ENCODE measurements at regions not wholly inside any gene's neighbourhood (a gene's known extent, or its start where the extent isn't known, plus 50 kb on each side); places are given as distances from the start of the nearest gene placed in this dataset.

- H3K4me3 ChIP-seq (ENCODE audit: low read depth, low read length): no peak overlapping the region
- no peak for DNase-seq (ENCODE audit: low read depth)
These were observed 570.4 kb downstream of the TCERG1L start for GRCh38 chr10:130740915-130741750.

- DNase-seq (ENCODE audit: low read depth): no peak
- no peak overlapping the region for H3K4me3 ChIP-seq (ENCODE audit: low read depth, low read length)
These were observed 569.3 kb downstream of the TCERG1L start for GRCh38 chr10:130741901-130742855.

- H3K4me3 ChIP-seq (ENCODE audit: low read depth, low read length): no peak overlapping the region
- DNase-seq (ENCODE audit: low read depth): no peak
These were observed 568.4 kb downstream of the TCERG1L start for GRCh38 chr10:130742941-130743675.

GRCh38 chr10:130743751-130744271 is 567.7 kb downstream of the TCERG1L start:
- DNase-seq (ENCODE audit: low read depth): no peak
- H3K4me3 ChIP-seq (ENCODE audit: low read depth, low read length): no peak overlapping the region

- H3K4me3 ChIP-seq (ENCODE audit: low read depth, low read length): no peak overlapping the region
- no peak for DNase-seq (ENCODE audit: low read depth)
These were observed 566.9 kb downstream of the TCERG1L start for GRCh38 chr10:130744631-130745030.

- H3K4me3 ChIP-seq (ENCODE audit: low read depth, low read length): no peak overlapping the region
- no peak for DNase-seq (ENCODE audit: low read depth)
These were observed 566.3 kb downstream of the TCERG1L start for GRCh38 chr10:130745251-130745650.

- DNase-seq (ENCODE audit: low read depth): no peak
- no peak overlapping the region for H3K4me3 ChIP-seq (ENCODE audit: low read depth, low read length)
These were observed 565.7 kb downstream of the TCERG1L start for GRCh38 chr10:130745821-130746220.

GRCh38 chr10:130746311-130746710 is 565.2 kb downstream of the TCERG1L start:
- DNase-seq (ENCODE audit: low read depth): no peak

GRCh38 chr10:130747356-130747755 is 564.2 kb downstream of the TCERG1L start:
- DNase-seq (ENCODE audit: low read depth): no peak
- H3K4me3 ChIP-seq (ENCODE audit: low read depth, low read length): no peak overlapping the region

More at GRCh38 chr10:130746311-130746710, 565.2 kb downstream of the TCERG1L start:
- H3K4me3 ChIP-seq (ENCODE audit: low read depth, low read length): no peak overlapping the region

- DNase-seq (ENCODE audit: low read depth): no peak
- no peak overlapping the region for H3K4me3 ChIP-seq (ENCODE audit: low read depth, low read length)
These were observed 563.6 kb downstream of the TCERG1L start for GRCh38 chr10:130747946-130748345.

GRCh38 chr10:130748409-130749057 is 563.0 kb downstream of the TCERG1L start:
- no peak overlapping the region for H3K4me3 ChIP-seq (ENCODE audit: low read depth, low read length)
- DNase-seq (ENCODE audit: low read depth): no peak

GRCh38 chr10:130749911-130750310 is 561.6 kb downstream of the TCERG1L start:
- no peak for DNase-seq (ENCODE audit: low read depth)
- no peak overlapping the region for H3K4me3 ChIP-seq (ENCODE audit: low read depth, low read length)

GRCh38 chr10:130750441-130750840 is 561.1 kb downstream of the TCERG1L start:
- no peak for DNase-seq (ENCODE audit: low read depth)

GRCh38 chr10:130751106-130751840 is 560.2 kb downstream of the TCERG1L start:
- no peak for DNase-seq (ENCODE audit: low read depth)
- no peak overlapping the region for H3K4me3 ChIP-seq (ENCODE audit: low read depth, low read length)

More at GRCh38 chr10:130750441-130750840, 561.1 kb downstream of the TCERG1L start:
- H3K4me3 ChIP-seq (ENCODE audit: low read depth, low read length): no peak overlapping the region

- H3K4me3 ChIP-seq (ENCODE audit: low read depth, low read length): no peak overlapping the region
- no peak for DNase-seq (ENCODE audit: low read depth)
These were observed 559.7 kb downstream of the TCERG1L start for GRCh38 chr10:130751851-130752250.

- H3K4me3 ChIP-seq (ENCODE audit: low read depth, low read length): no peak overlapping the region
- no peak for DNase-seq (ENCODE audit: low read depth)
These were observed 554.9 kb downstream of the TCERG1L start for GRCh38 chr10:130756651-130757050.

GRCh38 chr10:130757271-130757670 is 554.2 kb downstream of the TCERG1L start:
- H3K4me3 ChIP-seq (ENCODE audit: low read depth, low read length): no peak overlapping the region
- DNase-seq (ENCODE audit: low read depth): no peak

GRCh38 chr10:130757821-130758489 is 553.6 kb downstream of the TCERG1L start:
- DNase-seq (ENCODE audit: low read depth): no peak
- H3K4me3 ChIP-seq (ENCODE audit: low read depth, low read length): no peak overlapping the region

All from skeletal muscle cell (primary cell).